ENCODE measurements at regions not wholly inside any gene's neighbourhood (a gene's known extent, or its start where the extent isn't known, plus 50 kb on each side); places are given as distances from the start of the nearest gene placed in this dataset.

GRCh38 chr5:69030358-69031062 is 63.3 kb upstream of the SLC30A5 start:
- DNase-seq (ENCODE audit: low read depth) = no peak

- no peak for DNase-seq (ENCODE audit: low read depth)
These were observed 61.8 kb upstream of the SLC30A5 start for GRCh38 chr5:69032009-69032408.

- no peak for DNase-seq (ENCODE audit: low read depth)
These were observed 60.1 kb upstream of the SLC30A5 start for GRCh38 chr5:69033690-69034089.

- no peak for DNase-seq (ENCODE audit: low read depth)
These were observed 58.9 kb upstream of the SLC30A5 start for GRCh38 chr5:69034898-69035297.

GRCh38 chr5:69035665-69036064 is 58.1 kb upstream of the SLC30A5 start:
- DNase-seq (ENCODE audit: low read depth) = no peak

GRCh38 chr5:69038539-69038938 is 55.3 kb upstream of the SLC30A5 start:
- DNase-seq (ENCODE audit: low read depth) = no peak

- DNase-seq (ENCODE audit: low read depth) = no peak
These were observed 54.0 kb upstream of the SLC30A5 start for GRCh38 chr5:69039829-69040228.

- DNase-seq (ENCODE audit: low read depth) = no peak
These were observed 51.3 kb upstream of the SLC30A5 start for GRCh38 chr5:69042500-69042899.

GRCh38 chr5:69042915-69043654 is 50.7 kb upstream of the SLC30A5 start:
- peak; percentile 7 for DNase-seq (ENCODE audit: low read depth)

- no peak for DNase-seq (ENCODE audit: low read depth)
These were observed 50.2 kb upstream of the SLC30A5 start for GRCh38 chr5:69043655-69043996.
